Activated T-helper 1 cell treated with anti-CD3 and anti-CD28 coated beads, Interleukin-12 subunit alpha, Interleukin-12 subunit beta, Interleukin-2, Interleukin-4 antibody, amounts not matched to agents 30 ng/mL and 10 ng/mL and 1 ng/mL, durations not matched to agents 14 hours and 24 hours and 36 hours (primary cell): ENCODE measurements at regions not wholly inside any gene's neighbourhood (a gene's known extent, or its start where the extent isn't known, plus 50 kb on each side); places are given as distances from the start of the nearest gene placed in this dataset.
"Not testable (repeated sequence)": the region's sequence is repeated elsewhere in the genome, so short reads cannot be mapped to it uniquely, and the experiment has no call there.

Experiments
- DNase-seq: peaks from one replicate; pipeline ENCODE4 v3.0.0; 2021; ENCODE audit warnings: low spot score
- H3K27ac Mint-ChIP-seq: one replicate; pipeline ENCODE4 v1.8.0; 2021; ENCODE audit warnings: mild to moderate bottlenecking, mixed read lengths
- H3K27me3 Mint-ChIP-seq: one replicate; pipeline ENCODE4 v1.8.0; 2022; ENCODE audit warnings: mild to moderate bottlenecking, moderate library complexity, mixed read lengths; ENCODE audit not compliant: insufficient read depth
- H3K36me3 Mint-ChIP-seq: one replicate; pipeline ENCODE4 v1.8.0; 2021; ENCODE audit warnings: low read depth, mixed read lengths
- H3K4me1 Mint-ChIP-seq: one replicate; pipeline ENCODE4 v1.8.0; 2021; ENCODE audit warnings: low read depth, mixed read lengths
- H3K4me3 Mint-ChIP-seq: one replicate; pipeline ENCODE4 v1.8.0; 2021; ENCODE audit warnings: mild to moderate bottlenecking, moderate library complexity, mixed read lengths
- H3K9me3 Mint-ChIP-seq: one replicate; pipeline ENCODE4 v1.8.0; 2021; ENCODE audit warnings: mixed read lengths
- intact Hi-C: fragments of 100-400 bp; cut with micrococcal nuclease; formaldehyde crosslinking; loops from one replicate; pipeline ENCODE4 v1.15.1; 2024

DNA sequence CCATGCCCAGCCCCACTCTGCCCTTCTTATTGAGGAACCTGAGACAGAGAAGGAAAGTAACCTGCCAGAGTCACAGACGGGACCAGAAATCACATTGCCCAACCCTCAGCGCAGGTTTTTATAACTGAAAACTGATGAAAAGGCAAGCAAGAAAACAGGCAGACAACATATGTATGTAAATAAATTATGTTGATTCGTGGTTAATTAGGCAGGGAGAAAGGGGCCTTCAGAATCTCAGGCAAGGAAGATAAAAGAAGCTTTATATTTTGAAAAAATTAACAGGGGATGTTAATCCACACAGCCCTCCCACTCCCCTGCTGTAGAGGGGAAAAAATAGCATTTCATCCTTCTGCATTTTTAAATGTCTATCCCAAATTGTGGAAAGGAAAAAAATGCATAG lies 378.5 kb downstream of the PIK3C3 start:
- no peak for DNase-seq
- intact Hi-C loops = no loop called here
- no peak overlapping the region for H3K4me3 Mint-ChIP-seq
- H3K4me1 Mint-ChIP-seq = no peaks in the 10 kb centered on the region
- no peaks in the 10 kb centered on the region for H3K9me3 Mint-ChIP-seq
- no peak overlapping the region for H3K27ac Mint-ChIP-seq
- no peaks in the 10 kb centered on the region for H3K27me3 Mint-ChIP-seq
- H3K36me3 Mint-ChIP-seq = no peaks in the 10 kb centered on the region

DNA sequence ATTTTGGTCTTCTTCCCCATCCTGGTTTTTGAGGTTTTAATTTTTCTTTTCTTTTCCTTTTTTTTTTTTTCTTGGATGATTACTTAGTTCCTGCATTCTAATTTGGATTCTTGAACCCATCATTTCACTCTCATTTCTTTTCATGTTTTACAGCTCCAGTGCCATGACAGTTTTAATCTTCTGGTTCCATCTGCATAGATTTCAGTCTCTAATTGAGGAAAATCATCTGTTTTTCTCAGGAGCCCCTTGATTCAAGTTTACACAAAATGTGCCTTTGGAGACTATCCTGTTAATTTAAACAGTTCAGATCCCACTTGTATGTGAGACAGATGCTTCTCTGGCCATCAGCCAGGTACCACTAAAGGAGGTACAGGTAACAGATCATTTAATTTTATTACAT lies 379.9 kb downstream of the PIK3C3 start:
- H3K36me3 Mint-ChIP-seq = no peaks in the 10 kb centered on the region
- DNase-seq = no peak
- intact Hi-C loops = no loop called here
- H3K9me3 Mint-ChIP-seq = no peaks in the 10 kb centered on the region
- H3K27ac Mint-ChIP-seq = no peak overlapping the region
- H3K4me3 Mint-ChIP-seq = no peak overlapping the region
- no peaks in the 10 kb centered on the region for H3K27me3 Mint-ChIP-seq
- H3K4me1 Mint-ChIP-seq = no peaks in the 10 kb centered on the region

DNA sequence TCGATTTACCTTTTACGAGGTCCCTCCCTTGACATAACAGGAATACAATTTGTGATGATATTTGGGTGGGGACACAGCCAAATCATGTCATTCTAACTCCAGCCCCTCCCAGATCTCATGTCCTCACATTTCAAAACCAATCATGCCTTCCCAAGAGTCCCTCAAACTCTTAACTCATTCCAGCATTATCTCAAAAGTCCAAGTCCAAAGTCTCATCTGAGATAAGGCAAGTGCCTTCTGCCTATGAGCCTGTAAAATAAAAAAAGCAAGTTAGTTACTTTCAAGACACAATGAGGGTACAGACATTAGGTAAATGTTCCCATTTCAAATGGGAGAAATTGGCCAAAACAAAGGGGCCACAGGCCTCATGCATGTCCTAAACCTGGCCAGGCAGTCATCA lies 381.1 kb downstream of the PIK3C3 start:
- H3K36me3 Mint-ChIP-seq = no peaks in the 10 kb centered on the region
- no peaks in the 10 kb centered on the region for H3K27me3 Mint-ChIP-seq
- intact Hi-C loops = no loop called here
- no peak overlapping the region for H3K27ac Mint-ChIP-seq
- no peak for DNase-seq
- no peaks in the 10 kb centered on the region for H3K9me3 Mint-ChIP-seq
- H3K4me1 Mint-ChIP-seq = no peaks in the 10 kb centered on the region
- no peak overlapping the region for H3K4me3 Mint-ChIP-seq

DNA sequence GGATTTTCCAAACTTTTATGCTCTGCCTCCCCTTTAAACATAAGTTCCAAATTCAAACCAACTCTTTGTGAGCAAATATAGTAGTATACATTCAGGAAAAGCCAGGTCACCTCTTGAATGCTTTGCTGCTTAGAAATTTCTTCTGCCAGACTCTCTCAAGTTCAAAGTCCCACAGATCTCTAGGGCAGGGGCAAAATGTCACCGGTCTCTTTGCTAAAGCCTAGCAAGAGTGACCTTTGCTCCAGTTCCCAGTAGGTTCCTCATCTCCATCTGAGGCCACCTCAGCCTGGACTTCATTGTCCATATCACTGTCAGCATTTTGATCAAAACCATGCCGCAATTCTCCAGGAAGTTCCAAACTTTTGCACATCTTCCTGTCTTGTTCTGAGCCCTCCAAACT lies 382.3 kb downstream of the PIK3C3 start:
- H3K36me3 Mint-ChIP-seq, H3K9me3 Mint-ChIP-seq, intact Hi-C loops, H3K27me3 Mint-ChIP-seq, DNase-seq, H3K4me3 Mint-ChIP-seq, H3K27ac Mint-ChIP-seq, H3K4me1 Mint-ChIP-seq: not testable (repeated sequence)

DNA sequence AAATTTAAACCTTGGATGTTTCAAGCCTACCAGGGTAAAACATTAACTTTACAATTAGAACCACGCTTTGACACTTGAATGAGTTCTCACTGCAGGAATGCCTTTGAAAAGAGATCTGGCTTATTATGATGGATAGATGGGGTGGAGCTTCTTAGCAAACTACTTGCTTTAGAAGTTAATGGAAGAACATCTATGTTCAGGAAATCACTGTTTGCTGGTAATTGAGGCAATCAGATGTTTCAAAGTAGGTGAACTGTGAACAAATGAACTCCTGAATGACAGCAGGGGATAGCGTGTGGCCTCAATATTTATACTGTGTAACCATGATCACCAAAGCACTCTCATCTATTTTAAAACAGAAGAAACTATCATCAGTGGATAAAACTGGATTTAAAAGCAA lies 383.6 kb downstream of the PIK3C3 start:
- H3K4me3 Mint-ChIP-seq = no peak overlapping the region
- H3K27ac Mint-ChIP-seq = no peak overlapping the region
- H3K27me3 Mint-ChIP-seq = no peaks in the 10 kb centered on the region
- no peak for DNase-seq
- H3K9me3 Mint-ChIP-seq = no peaks in the 10 kb centered on the region
- intact Hi-C loops = no loop called here
- H3K36me3 Mint-ChIP-seq = no peaks in the 10 kb centered on the region
- H3K4me1 Mint-ChIP-seq = no peaks in the 10 kb centered on the region

DNA sequence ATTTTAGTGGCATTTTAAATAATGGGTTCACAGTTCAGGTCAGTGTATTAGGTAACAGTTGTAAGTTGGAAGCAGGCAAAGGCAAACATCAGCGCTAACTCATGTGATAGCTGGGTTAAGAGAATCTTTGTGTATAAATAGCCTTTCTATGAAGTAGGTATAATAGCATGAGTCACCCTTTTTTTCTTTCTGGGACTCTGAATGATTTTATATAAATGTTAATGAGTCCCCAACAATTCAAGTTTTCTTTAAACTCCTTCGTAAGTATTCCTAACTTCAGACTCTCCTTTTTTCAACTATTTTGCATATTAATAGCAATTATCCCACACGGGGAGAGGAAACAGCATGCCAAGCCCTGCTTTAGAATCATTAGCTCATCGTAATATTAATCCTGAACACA lies 384.3 kb downstream of the PIK3C3 start:
- Mint-ChIP-seq H3K4me1 (no peaks in the 10 kb centered on the region), H3K27ac (no peak overlapping the region), H3K36me3 (no peaks in the 10 kb centered on the region), H3K4me3 (no peak overlapping the region), H3K9me3 (no peaks in the 10 kb centered on the region), H3K27me3 (no peaks in the 10 kb centered on the region)
- DNase-seq = no peak
- intact Hi-C loops = no loop called here

DNA sequence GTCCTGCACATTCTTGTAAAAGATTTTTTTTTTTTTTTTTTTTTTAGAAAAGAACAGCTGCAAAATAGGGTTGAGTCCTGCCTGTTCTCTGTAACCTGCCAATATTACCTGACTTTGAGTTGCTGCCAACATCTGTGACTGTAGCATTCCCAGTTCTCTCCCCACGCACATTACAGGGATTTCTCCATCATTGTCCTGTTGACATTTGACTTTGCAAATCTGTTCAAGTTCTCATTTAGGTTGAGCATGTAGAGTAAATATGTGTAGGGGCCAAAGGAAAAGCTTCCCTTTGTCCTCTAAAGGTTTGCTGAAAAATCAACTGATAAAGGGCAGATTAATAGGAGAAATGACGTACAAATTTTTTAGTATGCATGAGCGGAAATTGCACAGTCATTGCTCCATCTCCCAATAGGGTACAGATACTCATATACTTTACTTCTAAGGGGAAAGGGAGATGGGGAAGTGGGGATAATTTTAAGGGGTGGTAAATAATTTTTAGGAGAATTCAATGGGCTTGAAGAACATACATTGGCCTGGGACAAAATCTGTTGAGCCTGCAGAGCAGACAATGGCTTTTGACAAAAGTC lies 385.5 kb downstream of the PIK3C3 start:
- no peak overlapping the region for H3K27ac Mint-ChIP-seq
- no peaks in the 10 kb centered on the region for H3K9me3 Mint-ChIP-seq
- H3K4me1 Mint-ChIP-seq = no peaks in the 10 kb centered on the region
- no peaks in the 10 kb centered on the region for H3K27me3 Mint-ChIP-seq
- no peaks in the 10 kb centered on the region for H3K36me3 Mint-ChIP-seq
- intact Hi-C loops = no loop called here
- H3K4me3 Mint-ChIP-seq = no peak overlapping the region
- DNase-seq = no peak

DNA sequence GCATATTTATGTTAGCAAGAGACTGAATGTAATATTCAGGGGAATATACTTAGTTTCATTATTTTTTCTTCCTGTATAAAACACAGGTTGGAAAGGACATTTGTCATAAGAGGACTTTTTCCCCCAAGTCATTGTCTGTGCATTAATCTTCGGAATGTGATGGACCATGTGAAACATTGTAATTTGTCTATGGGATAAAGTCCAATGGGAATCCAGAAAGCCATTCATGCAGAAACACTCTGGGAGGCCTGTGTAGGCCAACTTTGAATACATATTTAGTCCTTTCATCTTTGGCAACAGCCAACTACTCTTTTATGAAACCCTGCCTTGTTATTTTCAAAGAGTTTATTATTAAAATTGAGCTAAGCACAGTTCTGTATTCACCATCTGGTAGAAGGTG lies 386.4 kb downstream of the PIK3C3 start:
- Mint-ChIP-seq H3K27ac (no peak overlapping the region), H3K4me3 (no peak overlapping the region), H3K9me3 (no peaks in the 10 kb centered on the region), H3K27me3 (no peaks in the 10 kb centered on the region), H3K36me3 (no peaks in the 10 kb centered on the region), H3K4me1 (no peaks in the 10 kb centered on the region)
- no peak for DNase-seq
- intact Hi-C loops = no loop called here

DNA sequence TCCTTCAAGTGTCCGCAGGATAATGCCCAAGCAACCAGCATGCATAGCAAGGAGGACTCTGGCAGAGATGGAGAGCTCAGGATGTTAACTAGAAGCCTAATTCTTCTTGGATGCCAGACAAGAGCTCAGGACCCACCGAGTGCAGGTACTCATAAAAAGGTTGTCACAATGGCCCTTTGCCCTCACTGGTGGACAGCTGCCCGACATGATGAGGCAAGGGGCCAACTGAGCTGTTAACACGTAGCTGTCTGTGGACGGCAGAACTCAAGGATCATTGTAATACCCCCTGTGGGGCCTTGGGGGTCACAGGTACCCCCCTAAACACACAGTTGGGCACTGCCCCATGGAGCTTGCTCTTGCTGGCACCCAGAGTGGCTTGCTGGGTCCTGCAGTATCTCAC lies 393.7 kb downstream of the PIK3C3 start:
- H3K27me3 Mint-ChIP-seq = no peaks in the 10 kb centered on the region
- no peak for DNase-seq
- H3K9me3 Mint-ChIP-seq = no peaks in the 10 kb centered on the region
- H3K36me3 Mint-ChIP-seq = no peaks in the 10 kb centered on the region
- intact Hi-C loops = no loop called here
- H3K27ac Mint-ChIP-seq = no peak overlapping the region
- H3K4me1 Mint-ChIP-seq = no peaks in the 10 kb centered on the region
- H3K4me3 Mint-ChIP-seq = no peak overlapping the region

DNA sequence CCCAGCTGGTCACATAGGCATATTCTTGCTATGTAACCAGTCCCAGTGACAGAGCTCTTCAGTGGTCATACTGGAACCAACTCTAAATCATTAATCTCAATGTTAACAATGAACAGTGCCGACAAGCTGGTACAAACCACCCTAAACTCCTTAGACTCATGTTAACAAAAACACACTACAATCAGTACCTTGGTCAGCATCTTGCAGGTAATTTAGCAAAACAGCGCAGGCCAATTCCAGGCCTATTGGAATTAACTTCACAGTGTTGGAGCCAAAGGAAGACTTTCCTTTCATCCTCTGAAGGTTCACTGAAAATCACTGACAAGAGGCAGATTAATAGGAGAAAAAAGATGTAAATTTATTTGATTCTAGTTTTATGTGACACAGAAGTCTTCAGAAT lies 396.4 kb downstream of the PIK3C3 start:
- DNase-seq = no peak
- intact Hi-C loops = no loop called here
- Mint-ChIP-seq H3K4me3 (no peak overlapping the region), H3K27me3 (no peaks in the 10 kb centered on the region), H3K27ac (no peak overlapping the region), H3K9me3 (no peaks in the 10 kb centered on the region), H3K4me1 (no peaks in the 10 kb centered on the region), H3K36me3 (no peaks in the 10 kb centered on the region)

DNA sequence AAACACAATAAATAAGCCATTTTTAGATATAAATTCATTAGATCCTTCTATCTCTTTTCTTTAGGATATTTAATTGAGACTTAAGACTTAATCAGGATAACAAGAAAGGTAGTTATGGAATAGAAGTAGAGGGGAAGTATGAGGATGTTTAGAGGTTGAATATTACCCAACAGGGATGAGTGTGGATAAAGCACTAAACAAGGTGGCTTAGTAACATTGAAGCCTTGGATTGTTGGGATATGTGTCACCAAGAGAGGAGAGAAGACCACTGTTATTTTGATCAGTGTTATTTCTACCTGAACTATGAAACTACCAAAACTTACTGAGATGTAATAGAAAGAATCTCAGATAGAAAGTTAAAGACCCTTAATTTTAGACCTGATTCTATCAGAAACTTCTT lies 405.7 kb downstream of the PIK3C3 start:
- intact Hi-C loops = no loop called here
- DNase-seq = no peak
- Mint-ChIP-seq H3K27me3 (no peaks in the 10 kb centered on the region), H3K36me3 (no peaks in the 10 kb centered on the region), H3K27ac (no peak overlapping the region), H3K9me3 (no peaks in the 10 kb centered on the region), H3K4me3 (no peak overlapping the region), H3K4me1 (no peaks in the 10 kb centered on the region)

DNA sequence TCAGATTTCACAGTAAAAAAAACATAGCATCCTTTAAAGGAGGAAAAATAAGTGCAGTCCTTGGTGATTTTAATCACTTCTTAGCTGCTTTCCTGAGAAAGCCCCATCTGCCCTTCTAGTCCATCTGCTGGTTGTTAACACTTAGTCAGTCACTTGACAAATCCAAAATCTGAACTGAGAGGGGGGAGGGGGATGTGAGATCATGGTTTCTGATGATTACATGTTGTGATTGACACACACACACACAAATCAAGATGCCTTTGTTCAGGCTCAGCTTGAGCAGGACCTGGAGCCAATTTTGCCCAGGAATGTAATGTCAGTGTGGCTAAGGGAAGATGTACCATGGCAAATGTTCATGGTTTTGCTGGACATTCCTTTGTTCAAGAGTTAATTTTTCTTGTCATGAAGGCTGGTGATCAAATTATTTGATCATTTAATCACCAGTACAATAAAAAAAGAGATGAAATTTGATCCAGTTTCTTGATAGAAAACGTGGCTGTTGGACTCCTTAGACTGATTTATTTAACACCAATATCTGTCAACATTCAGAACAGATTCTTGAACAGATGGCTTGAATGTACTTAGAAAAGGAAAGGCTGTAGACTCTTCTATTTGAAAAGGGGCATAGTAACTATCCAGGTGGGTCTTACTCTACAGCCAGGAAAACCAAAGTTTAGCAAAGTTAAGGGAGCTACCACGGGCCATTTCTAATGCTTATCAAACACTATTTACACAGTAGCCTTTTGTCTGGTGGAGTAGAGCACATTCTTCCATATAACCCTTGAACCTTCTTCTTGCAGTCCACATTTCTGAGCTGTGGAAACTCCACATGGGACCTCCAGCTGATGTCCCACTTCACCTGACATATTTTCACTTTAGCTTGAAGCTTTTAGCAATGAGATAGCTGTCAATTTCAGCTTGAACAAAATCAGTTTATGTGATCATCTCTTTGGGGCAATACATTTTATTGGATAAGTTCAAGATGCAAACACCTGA lies 408.7 kb downstream of the PIK3C3 start:
- intact Hi-C loops = no loop called here
- Mint-ChIP-seq H3K9me3 (no peaks in the 10 kb centered on the region), H3K27ac (no peak overlapping the region), H3K36me3 (no peaks in the 10 kb centered on the region), H3K27me3 (no peaks in the 10 kb centered on the region), H3K4me1 (no peaks in the 10 kb centered on the region), H3K4me3 (no peak overlapping the region)
- no peak for DNase-seq

DNA sequence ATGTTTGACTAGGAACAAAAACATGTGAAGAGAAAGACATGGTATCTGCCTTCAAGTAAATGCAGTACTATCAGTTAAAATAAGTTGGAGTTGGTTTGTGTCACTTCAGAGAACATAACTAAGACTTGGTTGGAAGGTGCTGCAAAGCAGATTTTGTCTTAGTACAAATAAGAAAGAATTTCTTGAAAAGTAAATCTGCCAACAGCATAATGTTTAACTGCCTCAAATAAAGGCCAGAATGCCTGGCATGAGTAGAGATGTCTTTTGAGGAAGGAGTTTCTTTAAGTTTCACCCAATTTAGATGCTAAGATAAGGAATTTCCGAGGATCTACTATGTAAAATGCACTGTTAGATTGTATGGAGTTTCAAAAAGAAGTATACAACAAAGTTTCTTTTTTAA lies 409.7 kb downstream of the PIK3C3 start:
- Mint-ChIP-seq H3K27me3 (no peaks in the 10 kb centered on the region), H3K4me3 (no peak overlapping the region), H3K9me3 (no peaks in the 10 kb centered on the region), H3K27ac (no peak overlapping the region), H3K36me3 (no peaks in the 10 kb centered on the region), H3K4me1 (no peaks in the 10 kb centered on the region)
- DNase-seq = no peak
- intact Hi-C loops = no loop called here
